WTC11 (cell line): ENCODE measurements at regions not wholly inside any gene's neighbourhood (a gene's known extent, or its start where the extent isn't known, plus 50 kb on each side); places are given as distances from the start of the nearest gene placed in this dataset.

Source experiments
- ATAC-seq: fragments of 200-7000 bp; cut with Tn5 transposase; 2 replicates; pipeline ENCODE4 v1.10.0; 2021; ENCODE audit warnings: mild to moderate bottlenecking, moderate library complexity
- CTCF ChIA-PET: fragments of 300-600 bp; sonication (Branson Sonifier 250); formaldehyde crosslinking; loops from one replicate; lab custom pipeline; 2021; ENCODE audit warnings: antibody characterized with exemption; lab: Charles Lee
- POLR2A ChIA-PET: fragments of 350-600 bp; sonication (Branson Sonifier 250); formaldehyde crosslinking; loops from one replicate; lab custom pipeline; 2021; ENCODE audit warnings: antibody characterized with exemption; lab: Charles Lee
- DNase-seq: peaks from one replicate; pipeline ENCODE4 v3.0.0; 2021; ENCODE audit warnings: low spot score
- H3K27ac Mint-ChIP-seq: 2 replicates; pipeline ENCODE4 v1.8.0; 2021; ENCODE audit warnings: mixed read lengths
- H3K27me3 Mint-ChIP-seq: 2 replicates; pipeline ENCODE4 v1.8.0; 2021; ENCODE audit warnings: low read depth, mild to moderate bottlenecking, moderate library complexity, mixed read lengths
- H3K36me3 Mint-ChIP-seq: 2 replicates; pipeline ENCODE4 v1.8.0; 2021; ENCODE audit warnings: mixed read lengths
- H3K4me1 Mint-ChIP-seq: 2 replicates; pipeline ENCODE4 v1.8.0; 2022; ENCODE audit warnings: mixed read lengths
- H3K4me3 Mint-ChIP-seq: 2 replicates; pipeline ENCODE4 v1.8.0; 2021; ENCODE audit warnings: mild to moderate bottlenecking, moderate library complexity, mixed read lengths
- H3K9me3 Mint-ChIP-seq: 2 replicates; pipeline ENCODE4 v1.8.0; 2021; ENCODE audit warnings: mixed read lengths
- CREB1 ChIP-seq: sonication (generic); formaldehyde crosslinking; IDR thresholded peaks from 2 replicates; pipeline ENCODE4 v1.8.0; 2023; ENCODE audit warnings: mild to moderate bottlenecking, missing genetic modification reagents
- ELF4 ChIP-seq: sonication (generic); formaldehyde crosslinking; IDR thresholded peaks from 2 replicates; pipeline ENCODE4 v1.8.1; 2022; ENCODE audit warnings: low read depth, mild to moderate bottlenecking, moderate library complexity, missing genetic modification reagents
- GTF2I ChIP-seq: fragments of 250-450 bp; sonication (Bioruptor Pico); conservative IDR thresholded peaks from 2 replicates; pipeline ENCODE4 v1.4.0; 2021; ENCODE audit warnings: mild to moderate bottlenecking
- MYBL2 ChIP-seq: sonication (generic); formaldehyde crosslinking; IDR thresholded peaks from 2 replicates; pipeline ENCODE4 v1.8.1; 2023; ENCODE audit warnings: mild to moderate bottlenecking, moderate library complexity, missing genetic modification reagents
- NFATC4 ChIP-seq: fragments of 250-450 bp; sonication (Bioruptor Pico); IDR thresholded peaks from 2 replicates; pipeline ENCODE4 v1.9.0; 2021; ENCODE audit warnings: mild to moderate bottlenecking
- NR2C2 ChIP-seq: sonication (generic); formaldehyde crosslinking; IDR thresholded peaks from 2 replicates; pipeline ENCODE4 v1.8.0; 2022; ENCODE audit warnings: mild to moderate bottlenecking, missing genetic modification reagents
- NR3C1 ChIP-seq: sonication (generic); formaldehyde crosslinking; conservative IDR thresholded peaks from 2 replicates; pipeline ENCODE4 v1.8.1; 2023; ENCODE audit warnings: low read depth, mild to moderate bottlenecking, missing genetic modification reagents
- PRRX2 ChIP-seq: fragments of 250-450 bp; sonication (Bioruptor Pico); IDR thresholded peaks from 2 replicates; pipeline ENCODE4 v1.8.0; 2021; ENCODE audit warnings: mild to moderate bottlenecking
- SMAD3 ChIP-seq: sonication (generic); formaldehyde crosslinking; IDR thresholded peaks from 2 replicates; pipeline ENCODE4 v1.8.0; 2022; ENCODE audit warnings: missing genetic modification reagents, mild to moderate bottlenecking, borderline replicate concordance
- TCF7 ChIP-seq: sonication (generic); formaldehyde crosslinking; IDR thresholded peaks from 2 replicates; pipeline ENCODE4 v1.8.0; 2022; ENCODE audit warnings: mild to moderate bottlenecking, low read depth, missing genetic modification reagents, moderate library complexity
- TEAD1 ChIP-seq: sonication (generic); formaldehyde crosslinking; IDR thresholded peaks from 2 replicates; pipeline ENCODE4 v1.8.0; 2022; ENCODE audit warnings: mild to moderate bottlenecking, missing genetic modification reagents
- TEAD4 ChIP-seq: sonication (generic); formaldehyde crosslinking; IDR thresholded peaks from 2 replicates; pipeline ENCODE4 v1.8.0; 2022; ENCODE audit warnings: mild to moderate bottlenecking, missing genetic modification reagents
- ZBTB21 ChIP-seq: sonication (generic); formaldehyde crosslinking; IDR thresholded peaks from 2 replicates; pipeline ENCODE4 v1.8.1; 2023; ENCODE audit warnings: mild to moderate bottlenecking, missing genetic modification reagents, borderline replicate concordance
- ZNF121 ChIP-seq: sonication (generic); formaldehyde crosslinking; IDR thresholded peaks from 2 replicates; pipeline ENCODE4 v1.8.0; 2023; ENCODE audit warnings: missing genetic modification reagents
- ZNF232 ChIP-seq: sonication (generic); formaldehyde crosslinking; IDR thresholded peaks from 2 replicates; pipeline ENCODE4 v1.8.0; 2022; ENCODE audit warnings: mild to moderate bottlenecking, missing genetic modification reagents
- ZNF396 ChIP-seq: fragments of 250-450 bp; sonication (Bioruptor Pico); IDR thresholded peaks from 2 replicates; pipeline ENCODE4 v1.8.0; 2021; ENCODE audit warnings: mild to moderate bottlenecking, moderate library complexity, borderline replicate concordance
- ZNF423 ChIP-seq: fragments of 250-450 bp; sonication (Bioruptor Pico); IDR thresholded peaks from 2 replicates; pipeline ENCODE4 v2.1.2; 2022; ENCODE audit warnings: mild to moderate bottlenecking, moderate library complexity
- TF ChIP-seq, protein P1 (sequence below): sonication (generic); formaldehyde crosslinking; IDR thresholded peaks from 2 replicates; pipeline ENCODE4 v1.8.1; 2022; ENCODE audit warnings: mild to moderate bottlenecking, missing genetic modification reagents, moderate library complexity, borderline replicate concordance
- TF ChIP-seq, protein P2 (sequence below): sonication (generic); formaldehyde crosslinking; IDR thresholded peaks from 2 replicates; pipeline ENCODE4 v1.8.0; 2022; ENCODE audit warnings: missing genetic modification reagents
- TF ChIP-seq, protein P3 (sequence below): sonication (generic); formaldehyde crosslinking; IDR thresholded peaks from 2 replicates; pipeline ENCODE4 v1.8.0; 2023; ENCODE audit warnings: mild to moderate bottlenecking, missing genetic modification reagents
- TF ChIP-seq, protein P4 (sequence below): sonication (generic); formaldehyde crosslinking; IDR thresholded peaks from 2 replicates; pipeline ENCODE4 v1.8.1; 2023; ENCODE audit warnings: mild to moderate bottlenecking, missing genetic modification reagents, moderate library complexity
- TF ChIP-seq, protein P5 (sequence below): sonication (generic); formaldehyde crosslinking; conservative IDR thresholded peaks from 2 replicates; pipeline ENCODE4 v1.8.1; 2022; ENCODE audit warnings: mild to moderate bottlenecking, missing genetic modification reagents
- TF ChIP-seq, protein P6 (sequence below): fragments of 250-450 bp; sonication (Bioruptor Pico); IDR thresholded peaks from 2 replicates; pipeline ENCODE4 v1.9.0; 2021; ENCODE audit warnings: mild to moderate bottlenecking
- TF ChIP-seq, protein P7 (sequence below): fragments of 250-450 bp; sonication (Bioruptor Pico); IDR thresholded peaks from 2 replicates; pipeline ENCODE4 v1.9.0; 2021; ENCODE audit warnings: moderate library complexity, mild to moderate bottlenecking, inconsistent platforms, borderline replicate concordance

DNA sequence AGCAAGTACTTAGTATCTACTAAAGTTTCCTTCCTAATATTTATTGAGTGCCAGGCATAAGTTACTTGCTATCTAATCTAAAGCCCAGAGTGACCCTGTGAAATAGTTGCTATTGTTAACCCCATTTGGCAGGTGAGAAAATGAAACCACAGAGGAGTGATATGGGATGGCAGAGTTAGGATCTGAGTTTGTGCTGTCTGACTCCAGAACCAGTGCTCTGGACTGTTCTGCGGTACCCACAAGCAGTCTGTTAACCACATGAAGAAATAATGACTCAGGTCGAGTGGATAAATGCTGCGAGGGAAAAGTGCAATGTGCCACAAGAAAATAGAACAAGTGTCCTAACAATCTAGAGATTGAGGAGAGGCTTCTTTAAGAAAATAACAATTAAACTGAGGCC is 60.7 kb upstream of the GZMB start:
- POLR2A ChIA-PET: no interaction called here
- no peak overlapping the region for H3K27ac Mint-ChIP-seq
- CTCF ChIA-PET: no interaction called here

DNA sequence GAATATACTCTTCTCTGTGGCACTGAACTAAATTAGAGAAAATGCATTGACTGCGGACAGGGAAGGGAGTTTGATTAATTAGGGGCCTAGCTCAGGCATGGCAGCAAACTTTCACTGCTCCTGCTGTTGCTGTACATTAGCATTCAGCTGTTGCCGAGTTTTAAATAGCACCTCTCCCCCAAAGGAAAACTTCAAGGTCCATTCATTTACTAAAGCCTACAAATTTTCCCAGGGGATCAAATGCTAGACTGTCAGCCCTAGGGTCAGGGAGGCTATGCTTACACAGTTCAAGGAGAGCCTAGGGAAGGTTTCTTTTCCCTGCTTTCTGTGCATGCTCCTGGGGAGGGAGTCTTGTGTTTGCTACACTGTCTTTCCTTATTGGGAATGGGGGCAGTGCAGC is 60.0 kb upstream of the GZMB start:
- DNase-seq (no peak), ATAC-seq (no peak)
- ChIA-PET POLR2A (no interaction called here), CTCF (interaction anchor here (1.3 kb wide), 1 partner anchor 113 kb away, joined by 3 read pairs; no protein-coding TSS in a partner anchor)
- Mint-ChIP-seq H3K4me1 (peaks cover 17% of the 10 kb centered on the region), H3K27me3 (peaks cover 9% of the 10 kb centered on the region), H3K4me3 (no peak overlapping the region), H3K36me3 (no peaks in the 10 kb centered on the region), H3K9me3 (no peaks in the 10 kb centered on the region), H3K27ac (no peak overlapping the region)
- TF ChIP-seq ZNF396 (CRISPR knock-in tag) (no peak), NR2C2 (CRISPR knock-in tag) (no peak), ZNF121 (CRISPR knock-in tag) (no peak), ZNF232 (CRISPR knock-in tag) (no peak), ZNF423 (CRISPR knock-in tag) (no peak), ZBTB21 (CRISPR knock-in tag) (no peak), NFATC4 (CRISPR knock-in tag) (no peak), TCF7 (no peak), TEAD4 (CRISPR knock-in tag) (no peak), ELF4 (CRISPR knock-in tag) (no peak), GTF2I (CRISPR knock-in tag) (no peak), CREB1 (no peak), SMAD3 (CRISPR knock-in tag) (no peak)
- TF ChIP-seq, protein P1, sequence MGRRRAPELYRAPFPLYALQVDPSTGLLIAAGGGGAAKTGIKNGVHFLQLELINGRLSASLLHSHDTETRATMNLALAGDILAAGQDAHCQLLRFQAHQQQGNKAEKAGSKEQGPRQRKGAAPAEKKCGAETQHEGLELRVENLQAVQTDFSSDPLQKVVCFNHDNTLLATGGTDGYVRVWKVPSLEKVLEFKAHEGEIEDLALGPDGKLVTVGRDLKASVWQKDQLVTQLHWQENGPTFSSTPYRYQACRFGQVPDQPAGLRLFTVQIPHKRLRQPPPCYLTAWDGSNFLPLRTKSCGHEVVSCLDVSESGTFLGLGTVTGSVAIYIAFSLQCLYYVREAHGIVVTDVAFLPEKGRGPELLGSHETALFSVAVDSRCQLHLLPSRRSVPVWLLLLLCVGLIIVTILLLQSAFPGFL: no peak
- TF ChIP-seq, protein P2, sequence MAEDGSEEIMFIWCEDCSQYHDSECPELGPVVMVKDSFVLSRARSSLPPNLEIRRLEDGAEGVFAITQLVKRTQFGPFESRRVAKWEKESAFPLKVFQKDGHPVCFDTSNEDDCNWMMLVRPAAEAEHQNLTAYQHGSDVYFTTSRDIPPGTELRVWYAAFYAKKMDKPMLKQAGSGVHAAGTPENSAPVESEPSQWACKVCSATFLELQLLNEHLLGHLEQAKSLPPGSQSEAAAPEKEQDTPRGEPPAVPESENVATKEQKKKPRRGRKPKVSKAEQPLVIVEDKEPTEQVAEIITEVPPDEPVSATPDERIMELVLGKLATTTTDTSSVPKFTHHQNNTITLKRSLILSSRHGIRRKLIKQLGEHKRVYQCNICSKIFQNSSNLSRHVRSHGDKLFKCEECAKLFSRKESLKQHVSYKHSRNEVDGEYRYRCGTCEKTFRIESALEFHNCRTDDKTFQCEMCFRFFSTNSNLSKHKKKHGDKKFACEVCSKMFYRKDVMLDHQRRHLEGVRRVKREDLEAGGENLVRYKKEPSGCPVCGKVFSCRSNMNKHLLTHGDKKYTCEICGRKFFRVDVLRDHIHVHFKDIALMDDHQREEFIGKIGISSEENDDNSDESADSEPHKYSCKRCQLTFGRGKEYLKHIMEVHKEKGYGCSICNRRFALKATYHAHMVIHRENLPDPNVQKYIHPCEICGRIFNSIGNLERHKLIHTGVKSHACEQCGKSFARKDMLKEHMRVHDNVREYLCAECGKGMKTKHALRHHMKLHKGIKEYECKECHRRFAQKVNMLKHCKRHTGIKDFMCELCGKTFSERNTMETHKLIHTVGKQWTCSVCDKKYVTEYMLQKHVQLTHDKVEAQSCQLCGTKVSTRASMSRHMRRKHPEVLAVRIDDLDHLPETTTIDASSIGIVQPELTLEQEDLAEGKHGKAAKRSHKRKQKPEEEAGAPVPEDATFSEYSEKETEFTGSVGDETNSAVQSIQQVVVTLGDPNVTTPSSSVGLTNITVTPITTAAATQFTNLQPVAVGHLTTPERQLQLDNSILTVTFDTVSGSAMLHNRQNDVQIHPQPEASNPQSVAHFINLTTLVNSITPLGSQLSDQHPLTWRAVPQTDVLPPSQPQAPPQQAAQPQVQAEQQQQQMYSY (CRISPR knock-in tag): no peak
- TF ChIP-seq, protein P3, sequence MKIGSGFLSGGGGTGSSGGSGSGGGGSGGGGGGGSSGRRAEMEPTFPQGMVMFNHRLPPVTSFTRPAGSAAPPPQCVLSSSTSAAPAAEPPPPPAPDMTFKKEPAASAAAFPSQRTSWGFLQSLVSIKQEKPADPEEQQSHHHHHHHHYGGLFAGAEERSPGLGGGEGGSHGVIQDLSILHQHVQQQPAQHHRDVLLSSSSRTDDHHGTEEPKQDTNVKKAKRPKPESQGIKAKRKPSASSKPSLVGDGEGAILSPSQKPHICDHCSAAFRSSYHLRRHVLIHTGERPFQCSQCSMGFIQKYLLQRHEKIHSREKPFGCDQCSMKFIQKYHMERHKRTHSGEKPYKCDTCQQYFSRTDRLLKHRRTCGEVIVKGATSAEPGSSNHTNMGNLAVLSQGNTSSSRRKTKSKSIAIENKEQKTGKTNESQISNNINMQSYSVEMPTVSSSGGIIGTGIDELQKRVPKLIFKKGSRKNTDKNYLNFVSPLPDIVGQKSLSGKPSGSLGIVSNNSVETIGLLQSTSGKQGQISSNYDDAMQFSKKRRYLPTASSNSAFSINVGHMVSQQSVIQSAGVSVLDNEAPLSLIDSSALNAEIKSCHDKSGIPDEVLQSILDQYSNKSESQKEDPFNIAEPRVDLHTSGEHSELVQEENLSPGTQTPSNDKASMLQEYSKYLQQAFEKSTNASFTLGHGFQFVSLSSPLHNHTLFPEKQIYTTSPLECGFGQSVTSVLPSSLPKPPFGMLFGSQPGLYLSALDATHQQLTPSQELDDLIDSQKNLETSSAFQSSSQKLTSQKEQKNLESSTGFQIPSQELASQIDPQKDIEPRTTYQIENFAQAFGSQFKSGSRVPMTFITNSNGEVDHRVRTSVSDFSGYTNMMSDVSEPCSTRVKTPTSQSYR (CRISPR knock-in tag): no peak
- TF ChIP-seq, protein P4, sequence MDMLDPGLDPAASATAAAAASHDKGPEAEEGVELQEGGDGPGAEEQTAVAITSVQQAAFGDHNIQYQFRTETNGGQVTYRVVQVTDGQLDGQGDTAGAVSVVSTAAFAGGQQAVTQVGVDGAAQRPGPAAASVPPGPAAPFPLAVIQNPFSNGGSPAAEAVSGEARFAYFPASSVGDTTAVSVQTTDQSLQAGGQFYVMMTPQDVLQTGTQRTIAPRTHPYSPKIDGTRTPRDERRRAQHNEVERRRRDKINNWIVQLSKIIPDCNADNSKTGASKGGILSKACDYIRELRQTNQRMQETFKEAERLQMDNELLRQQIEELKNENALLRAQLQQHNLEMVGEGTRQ (CRISPR knock-in tag): no peak

More for the DNA sequence above, 60.7 kb upstream of the GZMB start:
- H3K36me3 Mint-ChIP-seq: no peaks in the 10 kb centered on the region
- ATAC-seq (no peak), DNase-seq (no peak)
- H3K4me3 Mint-ChIP-seq: no peak overlapping the region
- H3K4me1 Mint-ChIP-seq: peaks cover 11% of the 10 kb centered on the region
- H3K9me3 Mint-ChIP-seq: no peaks in the 10 kb centered on the region
- H3K27me3 Mint-ChIP-seq: peaks cover 9% of the 10 kb centered on the region
- TF ChIP-seq TEAD1 (CRISPR knock-in tag) (no peak), NR3C1 (CRISPR knock-in tag) (no peak), PRRX2 (no peak), MYBL2 (CRISPR knock-in tag) (no peak)
- TF ChIP-seq, protein P5, sequence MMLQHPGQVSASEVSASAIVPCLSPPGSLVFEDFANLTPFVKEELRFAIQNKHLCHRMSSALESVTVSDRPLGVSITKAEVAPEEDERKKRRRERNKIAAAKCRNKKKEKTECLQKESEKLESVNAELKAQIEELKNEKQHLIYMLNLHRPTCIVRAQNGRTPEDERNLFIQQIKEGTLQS: no peak
- TF ChIP-seq, protein P6, sequence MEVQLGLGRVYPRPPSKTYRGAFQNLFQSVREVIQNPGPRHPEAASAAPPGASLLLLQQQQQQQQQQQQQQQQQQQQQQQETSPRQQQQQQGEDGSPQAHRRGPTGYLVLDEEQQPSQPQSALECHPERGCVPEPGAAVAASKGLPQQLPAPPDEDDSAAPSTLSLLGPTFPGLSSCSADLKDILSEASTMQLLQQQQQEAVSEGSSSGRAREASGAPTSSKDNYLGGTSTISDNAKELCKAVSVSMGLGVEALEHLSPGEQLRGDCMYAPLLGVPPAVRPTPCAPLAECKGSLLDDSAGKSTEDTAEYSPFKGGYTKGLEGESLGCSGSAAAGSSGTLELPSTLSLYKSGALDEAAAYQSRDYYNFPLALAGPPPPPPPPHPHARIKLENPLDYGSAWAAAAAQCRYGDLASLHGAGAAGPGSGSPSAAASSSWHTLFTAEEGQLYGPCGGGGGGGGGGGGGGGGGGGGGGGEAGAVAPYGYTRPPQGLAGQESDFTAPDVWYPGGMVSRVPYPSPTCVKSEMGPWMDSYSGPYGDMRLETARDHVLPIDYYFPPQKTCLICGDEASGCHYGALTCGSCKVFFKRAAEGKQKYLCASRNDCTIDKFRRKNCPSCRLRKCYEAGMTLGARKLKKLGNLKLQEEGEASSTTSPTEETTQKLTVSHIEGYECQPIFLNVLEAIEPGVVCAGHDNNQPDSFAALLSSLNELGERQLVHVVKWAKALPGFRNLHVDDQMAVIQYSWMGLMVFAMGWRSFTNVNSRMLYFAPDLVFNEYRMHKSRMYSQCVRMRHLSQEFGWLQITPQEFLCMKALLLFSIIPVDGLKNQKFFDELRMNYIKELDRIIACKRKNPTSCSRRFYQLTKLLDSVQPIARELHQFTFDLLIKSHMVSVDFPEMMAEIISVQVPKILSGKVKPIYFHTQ: no peak
- TF ChIP-seq, protein P7, sequence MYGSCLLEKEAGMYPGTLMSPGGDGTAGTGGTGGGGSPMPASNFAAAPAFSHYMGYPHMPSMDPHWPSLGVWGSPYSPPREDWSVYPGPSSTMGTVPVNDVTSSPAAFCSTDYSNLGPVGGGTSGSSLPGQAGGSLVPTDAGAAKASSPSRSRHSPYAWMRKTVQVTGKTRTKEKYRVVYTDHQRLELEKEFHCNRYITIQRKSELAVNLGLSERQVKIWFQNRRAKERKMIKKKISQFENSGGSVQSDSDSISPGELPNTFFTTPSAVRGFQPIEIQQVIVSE (CRISPR knock-in tag): no peak
